Esophagus squamous epithelium (tissue), 4 donors: ENCODE measurements at regions not wholly inside any gene's neighbourhood (a gene's known extent, or its start where the extent isn't known, plus 50 kb on each side); places are given as distances from the start of the nearest gene placed in this dataset.

Experiments
- POLR2A ChIP-seq, 4 donors: fragments of 450-650 bp; IDR thresholded peaks; one replicate each; pipeline ENCODE4 v1.6.1; 2017; ENCODE audit warnings: antibody characterized with exemption in 4 of 4, mild to moderate bottlenecking in 4 of 4, moderate library complexity in 3 of 4
- TF ChIP-seq, protein P1 (sequence below), 6 experiments: fragments of 450-650 bp in 4 of 6; fragments of 200-600 bp in 2 of 6; sonication (generic) in 2 of 6; IDR thresholded peaks; one replicate each; pipeline ENCODE4 v1.5.1; 2016 to 2019; ENCODE audit warnings: antibody characterized with exemption in 6 of 6, mild to moderate bottlenecking in 4 of 6, moderate library complexity in 4 of 6

DNA sequence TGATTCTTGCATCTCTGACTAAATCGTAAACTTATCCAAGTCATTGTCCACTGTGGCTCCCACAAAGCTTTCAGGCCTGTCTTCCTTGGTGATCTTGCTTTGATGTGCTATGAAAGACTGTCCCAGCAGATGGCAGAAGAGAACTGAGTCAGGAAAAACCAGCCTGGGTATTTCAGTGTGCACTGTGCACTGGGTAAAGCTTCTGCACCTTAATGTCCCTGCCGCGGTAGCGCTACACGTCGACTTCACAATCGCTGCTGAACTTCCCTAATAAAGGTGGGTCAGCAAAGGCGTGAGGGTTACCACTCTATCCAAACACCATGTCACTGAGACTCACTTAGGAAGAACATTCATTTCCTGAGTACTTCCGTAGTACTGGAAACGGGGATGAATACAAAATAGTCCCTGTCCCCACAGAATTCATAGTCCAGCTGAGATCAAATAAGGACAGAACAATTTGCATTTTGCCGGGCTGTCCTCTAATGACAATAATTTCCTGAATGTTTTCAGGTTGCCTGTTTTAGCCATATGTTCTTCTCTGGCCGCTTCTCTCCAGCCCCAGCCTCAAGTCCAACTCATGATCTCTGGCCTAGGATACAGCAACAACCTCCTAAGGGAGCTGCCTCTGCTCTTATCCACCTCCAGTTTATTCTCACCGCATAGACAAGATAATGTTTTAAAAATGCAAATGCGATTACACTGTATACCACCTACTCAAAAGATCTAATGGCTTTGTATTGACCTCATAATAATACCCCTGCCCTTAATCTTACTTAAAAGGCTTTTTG, 83.6 kb upstream of the AKAP13 start:
- TF ChIP-seq, protein P1, sequence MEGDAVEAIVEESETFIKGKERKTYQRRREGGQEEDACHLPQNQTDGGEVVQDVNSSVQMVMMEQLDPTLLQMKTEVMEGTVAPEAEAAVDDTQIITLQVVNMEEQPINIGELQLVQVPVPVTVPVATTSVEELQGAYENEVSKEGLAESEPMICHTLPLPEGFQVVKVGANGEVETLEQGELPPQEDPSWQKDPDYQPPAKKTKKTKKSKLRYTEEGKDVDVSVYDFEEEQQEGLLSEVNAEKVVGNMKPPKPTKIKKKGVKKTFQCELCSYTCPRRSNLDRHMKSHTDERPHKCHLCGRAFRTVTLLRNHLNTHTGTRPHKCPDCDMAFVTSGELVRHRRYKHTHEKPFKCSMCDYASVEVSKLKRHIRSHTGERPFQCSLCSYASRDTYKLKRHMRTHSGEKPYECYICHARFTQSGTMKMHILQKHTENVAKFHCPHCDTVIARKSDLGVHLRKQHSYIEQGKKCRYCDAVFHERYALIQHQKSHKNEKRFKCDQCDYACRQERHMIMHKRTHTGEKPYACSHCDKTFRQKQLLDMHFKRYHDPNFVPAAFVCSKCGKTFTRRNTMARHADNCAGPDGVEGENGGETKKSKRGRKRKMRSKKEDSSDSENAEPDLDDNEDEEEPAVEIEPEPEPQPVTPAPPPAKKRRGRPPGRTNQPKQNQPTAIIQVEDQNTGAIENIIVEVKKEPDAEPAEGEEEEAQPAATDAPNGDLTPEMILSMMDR (IDR thresholded peaks at IDR 0.05), result peak; percentile 55 to 84 (median 71)
- TF ChIP-seq POLR2A (IDR thresholded peaks at IDR 0.05), result no peak
